ENCODE measurements at regions not wholly inside any gene's neighbourhood (a gene's known extent, or its start where the extent isn't known, plus 50 kb on each side); places are given as distances from the start of the nearest gene placed in this dataset.

- no peak for TF ChIP-seq FOXJ3 (CRISPR knock-in tag; IDR thresholded peaks at IDR 0.05)
Observed at GRCh38 chr11:128193615-128194014, 393.7 kb downstream of the ETS1 start (continued).

- H3K4me3 ChIP-seq (ENCODE audit: low read depth in 2 of 2, low read length in 1 of 2), result no peak overlapping the region
- no peak overlapping the region for H3K27ac ChIP-seq (ENCODE audit: low read depth in 2 of 2, low read length in 1 of 2)
- H3K4me2 ChIP-seq, result no peak overlapping the region
- H3K4me1 ChIP-seq (ENCODE audit: control insufficient read depth in 1 of 2, insufficient read depth in 2 of 2, low read depth in 1 of 2, low read length in 1 of 2), result peaks cover 0 to 14% of the 10 kb centered on the region in 2 experiments; a peak in 2 of 4 replicates
- H3K79me2 ChIP-seq (ENCODE audit: insufficient read depth), result no peaks in the 10 kb centered on the region
- no peaks in the 10 kb centered on the region for H3K27me3 ChIP-seq (ENCODE audit: insufficient read depth)
- WGBS (ENCODE audit: low lambda C conversion rate), result 90% methylated on average over 2 of the region's 5 CpGs
- no peaks in the 10 kb centered on the region for H3F3A ChIP-seq (replicated peaks; ENCODE audit: insufficient read depth)
- H3K9ac ChIP-seq, result no peak overlapping the region
- POLR2A ChIA-PET, result no interaction called here
- TF ChIP-seq FOXJ3 (CRISPR knock-in tag; IDR thresholded peaks at IDR 0.05) (no peak), YY1 (IDR thresholded peaks at IDR 0.05; ENCODE audit: low read depth) (no peak), RXRA (IDR thresholded peaks at IDR 0.05; ENCODE audit: borderline replicate concordance, low read depth) (no peak), CHD2 (IDR thresholded peaks at IDR 0.05; ENCODE audit: low read length, partially characterized antibody) (no peak), RFX5 (IDR thresholded peaks at IDR 0.05; ENCODE audit: low read length) (no peak), ZBTB33 (IDR thresholded peaks at IDR 0.05; ENCODE audit: borderline replicate concordance, low read depth) (no peak), TEAD4 (IDR thresholded peaks at IDR 0.05; ENCODE audit: borderline replicate concordance, insufficient read depth) (no peak), MEF2A (IDR thresholded peaks at IDR 0.05; ENCODE audit: borderline replicate concordance, low read depth) (no peak), RAD21 (IDR thresholded peaks at IDR 0.05; ENCODE audit: low read length) (no peak), REST (IDR thresholded peaks at IDR 0.05; ENCODE audit: low read depth, low read length) (no peak), GABPA (IDR thresholded peaks at IDR 0.05; ENCODE audit: low read depth) (no peak)
- DNase-seq, result no peak
- no peaks in the 10 kb centered on the region for H4K20me1 ChIP-seq (ENCODE audit: insufficient read depth)
- CTCF ChIA-PET, result interaction anchor here (1.8 kb wide), 1 partner anchor 18 kb away, joined by 7 read pairs; no protein-coding TSS in a partner anchor
- no peaks in the 10 kb centered on the region for H3K36me3 ChIP-seq (replicated peaks in 1 of 2; ENCODE audit: control insufficient read depth in 1 of 2, insufficient read depth in 2 of 2, low read length in 1 of 2)
- no peak overlapping the region for H2AFZ ChIP-seq (ENCODE audit: low read depth)
- no peaks in the 10 kb centered on the region for H3K9me3 ChIP-seq
- H3K9me2 ChIP-seq, result no peaks in the 10 kb centered on the region
Observed at GRCh38 chr11:128190312-128190711, 397.0 kb downstream of the ETS1 start.

Data from SK-N-SH (cell line).